WTC11 (cell line): ENCODE measurements at regions not wholly inside any gene's neighbourhood (a gene's known extent, or its start where the extent isn't known, plus 50 kb on each side); places are given as distances from the start of the nearest gene placed in this dataset.

Source experiments
- CBFB ChIP-seq: sonication (generic); formaldehyde crosslinking; IDR thresholded peaks from 2 replicates; pipeline ENCODE4 v1.8.1; 2022; ENCODE audit warnings: mild to moderate bottlenecking, low read depth, missing genetic modification reagents
- CREB1 ChIP-seq: sonication (generic); formaldehyde crosslinking; IDR thresholded peaks from 2 replicates; pipeline ENCODE4 v1.8.0; 2023; ENCODE audit warnings: mild to moderate bottlenecking, missing genetic modification reagents
- CTCF ChIP-seq: fragments of 200-600 bp; IDR thresholded peaks from 2 replicates; pipeline ENCODE4 v1.8.0; 2022; ENCODE audit warnings: antibody characterized with exemption
- ESRRA ChIP-seq: sonication (generic); formaldehyde crosslinking; IDR thresholded peaks from 2 replicates; pipeline ENCODE4 v1.8.1; 2022; ENCODE audit warnings: mild to moderate bottlenecking, missing genetic modification reagents, borderline replicate concordance
- IRF2 ChIP-seq: sonication (generic); formaldehyde crosslinking; IDR thresholded peaks from 2 replicates; pipeline ENCODE4 v1.8.0; 2022; ENCODE audit warnings: low read depth, missing genetic modification reagents, borderline replicate concordance
- JUN ChIP-seq: sonication (generic); formaldehyde crosslinking; IDR thresholded peaks from 2 replicates; pipeline ENCODE4 v1.8.0; 2023; ENCODE audit warnings: mild to moderate bottlenecking, missing genetic modification reagents
- MYBL2 ChIP-seq: sonication (generic); formaldehyde crosslinking; IDR thresholded peaks from 2 replicates; pipeline ENCODE4 v1.8.1; 2023; ENCODE audit warnings: mild to moderate bottlenecking, moderate library complexity, missing genetic modification reagents
- SP1 ChIP-seq: sonication (generic); formaldehyde crosslinking; conservative IDR thresholded peaks from 2 replicates; pipeline ENCODE4 v1.8.1; 2022; ENCODE audit warnings: missing genetic modification reagents
- ZNF138 ChIP-seq: sonication (generic); formaldehyde crosslinking; conservative IDR thresholded peaks from 2 replicates; pipeline ENCODE4 v1.8.1; 2022; ENCODE audit warnings: mild to moderate bottlenecking, moderate library complexity, missing genetic modification reagents
- ZNF232 ChIP-seq: sonication (generic); formaldehyde crosslinking; IDR thresholded peaks from 2 replicates; pipeline ENCODE4 v1.8.0; 2022; ENCODE audit warnings: mild to moderate bottlenecking, missing genetic modification reagents
- TF ChIP-seq, protein P1 (sequence below): fragments of 250-450 bp; sonication (Bioruptor Pico); IDR thresholded peaks from 2 replicates; pipeline ENCODE4 v2.1.2; 2022; ENCODE audit warnings: mild to moderate bottlenecking, moderate library complexity
- TF ChIP-seq, protein P2 (sequence below): sonication (generic); formaldehyde crosslinking; IDR thresholded peaks from 2 replicates; pipeline ENCODE4 v1.8.1; 2023; ENCODE audit warnings: mild to moderate bottlenecking, missing genetic modification reagents, moderate library complexity
- TF ChIP-seq, protein P3 (sequence below): sonication (generic); formaldehyde crosslinking; IDR thresholded peaks from 2 replicates; pipeline ENCODE4 v1.8.1; 2022; ENCODE audit warnings: low read depth, missing genetic modification reagents, borderline replicate concordance

DNA sequence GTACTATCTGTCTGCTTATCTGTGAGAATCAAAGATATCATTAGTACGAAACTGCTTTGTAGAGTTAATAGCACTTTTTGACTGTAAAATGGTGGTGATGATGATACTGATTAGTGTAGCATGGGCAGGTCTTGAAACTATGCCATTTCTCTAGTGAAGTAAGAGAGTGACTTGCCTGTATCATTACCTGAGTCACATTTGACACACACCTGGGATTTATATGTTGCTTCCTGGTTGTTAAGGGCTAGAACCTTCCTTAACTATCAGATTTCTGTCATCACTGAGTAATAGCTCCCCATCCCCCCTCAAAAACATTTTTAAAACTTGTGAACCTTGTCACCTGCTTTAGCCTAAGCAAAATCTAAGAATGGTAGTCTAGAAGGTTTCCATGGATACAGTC is 135.6 kb upstream of the RORB start:
- TF ChIP-seq CTCF = no peak
- no peak for TF ChIP-seq ESRRA
- TF ChIP-seq, protein P1, sequence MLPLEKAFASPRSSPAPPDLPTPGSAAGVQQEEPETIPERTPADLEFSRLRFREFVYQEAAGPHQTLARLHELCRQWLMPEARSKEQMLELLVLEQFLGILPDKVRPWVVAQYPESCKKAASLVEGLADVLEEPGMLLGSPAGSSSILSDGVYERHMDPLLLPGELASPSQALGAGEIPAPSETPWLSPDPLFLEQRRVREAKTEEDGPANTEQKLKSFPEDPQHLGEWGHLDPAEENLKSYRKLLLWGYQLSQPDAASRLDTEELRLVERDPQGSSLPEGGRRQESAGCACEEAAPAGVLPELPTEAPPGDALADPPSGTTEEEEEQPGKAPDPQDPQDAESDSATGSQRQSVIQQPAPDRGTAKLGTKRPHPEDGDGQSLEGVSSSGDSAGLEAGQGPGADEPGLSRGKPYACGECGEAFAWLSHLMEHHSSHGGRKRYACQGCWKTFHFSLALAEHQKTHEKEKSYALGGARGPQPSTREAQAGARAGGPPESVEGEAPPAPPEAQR (CRISPR knock-in tag) = no peak
- no peak for TF ChIP-seq CBFB
- no peak for TF ChIP-seq JUN (CRISPR knock-in tag)
- no peak for TF ChIP-seq ZNF232
- TF ChIP-seq CREB1 (CRISPR knock-in tag) = no peak
- TF ChIP-seq, protein P2, sequence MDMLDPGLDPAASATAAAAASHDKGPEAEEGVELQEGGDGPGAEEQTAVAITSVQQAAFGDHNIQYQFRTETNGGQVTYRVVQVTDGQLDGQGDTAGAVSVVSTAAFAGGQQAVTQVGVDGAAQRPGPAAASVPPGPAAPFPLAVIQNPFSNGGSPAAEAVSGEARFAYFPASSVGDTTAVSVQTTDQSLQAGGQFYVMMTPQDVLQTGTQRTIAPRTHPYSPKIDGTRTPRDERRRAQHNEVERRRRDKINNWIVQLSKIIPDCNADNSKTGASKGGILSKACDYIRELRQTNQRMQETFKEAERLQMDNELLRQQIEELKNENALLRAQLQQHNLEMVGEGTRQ = no peak
- TF ChIP-seq ZNF138 = no peak
- TF ChIP-seq, protein P3, sequence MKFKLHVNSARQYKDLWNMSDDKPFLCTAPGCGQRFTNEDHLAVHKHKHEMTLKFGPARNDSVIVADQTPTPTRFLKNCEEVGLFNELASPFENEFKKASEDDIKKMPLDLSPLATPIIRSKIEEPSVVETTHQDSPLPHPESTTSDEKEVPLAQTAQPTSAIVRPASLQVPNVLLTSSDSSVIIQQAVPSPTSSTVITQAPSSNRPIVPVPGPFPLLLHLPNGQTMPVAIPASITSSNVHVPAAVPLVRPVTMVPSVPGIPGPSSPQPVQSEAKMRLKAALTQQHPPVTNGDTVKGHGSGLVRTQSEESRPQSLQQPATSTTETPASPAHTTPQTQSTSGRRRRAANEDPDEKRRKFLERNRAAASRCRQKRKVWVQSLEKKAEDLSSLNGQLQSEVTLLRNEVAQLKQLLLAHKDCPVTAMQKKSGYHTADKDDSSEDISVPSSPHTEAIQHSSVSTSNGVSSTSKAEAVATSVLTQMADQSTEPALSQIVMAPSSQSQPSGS (CRISPR knock-in tag) = no peak
- TF ChIP-seq IRF2 (CRISPR knock-in tag) = no peak
- no peak for TF ChIP-seq SP1 (CRISPR knock-in tag)
- no peak for TF ChIP-seq MYBL2 (CRISPR knock-in tag)
